SK-N-SH treated with all-trans-retinoic acid at 6 μM for 48 hours (cell line): ENCODE measurements at regions not wholly inside any gene's neighbourhood (a gene's known extent, or its start where the extent isn't known, plus 50 kb on each side); places are given as distances from the start of the nearest gene placed in this dataset.

ENCODE experiments used
- ATAC-seq: fragments of 200-7000 bp; cut with Tn5 transposase; 3 replicates; pipeline ENCODE4 v1.9.1; 2020; ENCODE audit warnings: mild to moderate bottlenecking, moderate library complexity
- ARNTL ChIP-seq: fragments of 450-650 bp; formaldehyde crosslinking; IDR thresholded peaks from 2 replicates; pipeline ENCODE4 v1.5.0; 2020; ENCODE audit warnings: low read depth, mild to moderate bottlenecking, moderate library complexity, borderline replicate concordance
- CREB5 ChIP-seq: fragments of 250-450 bp; sonication (Bioruptor Pico); IDR thresholded peaks from 2 replicates; pipeline ENCODE4 v1.5.1; 2020; ENCODE audit warnings: low read depth, mild to moderate bottlenecking, moderate library complexity
- CSDC2 ChIP-seq: fragments of 250-450 bp; sonication (Bioruptor Pico); IDR thresholded peaks from 2 replicates; pipeline ENCODE4 v1.5.0; 2020; ENCODE audit warnings: mild to moderate bottlenecking, moderate library complexity
- CSRNP3 ChIP-seq: fragments of 250-450 bp; sonication (Bioruptor Pico); IDR thresholded peaks from 2 replicates; pipeline ENCODE4 v1.5.1; 2021; ENCODE audit warnings: mild to moderate bottlenecking, moderate library complexity
- ESRRG ChIP-seq: fragments of 250-450 bp; sonication (Bioruptor Pico); IDR thresholded peaks from 2 replicates; pipeline ENCODE4 v1.6.1; 2021; ENCODE audit warnings: mild to moderate bottlenecking
- GLIS3 ChIP-seq: fragments of 250-450 bp; sonication (Bioruptor Pico); IDR thresholded peaks from 2 replicates; pipeline ENCODE4 v1.5.0; 2020; ENCODE audit warnings: mild to moderate bottlenecking, moderate library complexity
- ISL1 ChIP-seq: fragments of 250-450 bp; sonication (Bioruptor Pico); IDR thresholded peaks from 2 replicates; pipeline ENCODE4 v2.1.2; 2022; ENCODE audit warnings: mild to moderate bottlenecking, moderate library complexity
- OSR1 ChIP-seq: fragments of 250-450 bp; sonication (Bioruptor Pico); IDR thresholded peaks from 2 replicates; pipeline ENCODE4 v1.8.0; 2022; ENCODE audit warnings: moderate library complexity, mild to moderate bottlenecking, inconsistent platforms
- PATZ1 ChIP-seq: fragments of 250-450 bp; sonication (Bioruptor Pico); IDR thresholded peaks from 2 replicates; pipeline ENCODE4 v1.8.0; 2020; ENCODE audit warnings: mild to moderate bottlenecking, moderate library complexity, borderline replicate concordance
- POU6F1 ChIP-seq: fragments of 250-450 bp; sonication (Bioruptor Pico); IDR thresholded peaks from 2 replicates; pipeline ENCODE4 v1.8.0; 2021; ENCODE audit warnings: low read depth, mild to moderate bottlenecking, moderate library complexity, borderline replicate concordance
- PPARA ChIP-seq: fragments of 250-450 bp; sonication (Bioruptor Pico); IDR thresholded peaks from 2 replicates; pipeline ENCODE4 v1.5.0; 2020; ENCODE audit warnings: mild to moderate bottlenecking, borderline replicate concordance
- RARB ChIP-seq: fragments of 250-450 bp; sonication (Bioruptor Pico); IDR thresholded peaks from 2 replicates; pipeline ENCODE4 v1.8.0; 2021; ENCODE audit warnings: mild to moderate bottlenecking, moderate library complexity
- TCF4 ChIP-seq: fragments of 250-450 bp; sonication (Bioruptor Pico); IDR thresholded peaks from 2 replicates; pipeline ENCODE4 v1.8.0; 2021; ENCODE audit warnings: mild to moderate bottlenecking, moderate library complexity, borderline replicate concordance
- TSHZ2 ChIP-seq: fragments of 250-450 bp; sonication (Bioruptor Pico); IDR thresholded peaks from 2 replicates; pipeline ENCODE4 v1.5.0; 2020; ENCODE audit warnings: mild to moderate bottlenecking, moderate library complexity
- ZC3H10 ChIP-seq: fragments of 250-450 bp; sonication (Bioruptor Pico); IDR thresholded peaks from 2 replicates; pipeline ENCODE4 v1.5.1; 2021; ENCODE audit warnings: mild to moderate bottlenecking, moderate library complexity
- ZFP3 ChIP-seq: fragments of 250-450 bp; sonication (Bioruptor Pico); IDR thresholded peaks from 2 replicates; pipeline ENCODE4 v1.5.0; 2020; ENCODE audit warnings: mild to moderate bottlenecking, moderate library complexity
- ZFP30 ChIP-seq: fragments of 450-650 bp; formaldehyde crosslinking; IDR thresholded peaks from 2 replicates; pipeline ENCODE4 v1.5.0; 2022; ENCODE audit warnings: mild to moderate bottlenecking, moderate library complexity
- ZNF70 ChIP-seq: fragments of 450-650 bp; formaldehyde crosslinking; IDR thresholded peaks from 2 replicates; pipeline ENCODE4 v1.5.0; 2020; ENCODE audit warnings: mild to moderate bottlenecking, moderate library complexity
- ZNF8 ChIP-seq: fragments of 450-650 bp; formaldehyde crosslinking; IDR thresholded peaks from 2 replicates; pipeline ENCODE4 v1.5.0; 2020; ENCODE audit warnings: mild to moderate bottlenecking, moderate library complexity

GRCh38 chr12:13609894-13610679 is 371.3 kb downstream of the GRIN2B start:
- TF ChIP-seq ZNF8 (no peak), ZC3H10 (CRISPR knock-in tag) (no peak), ZFP30 (CRISPR knock-in tag) (no peak), ZFP3 (CRISPR knock-in tag) (no peak), CSRNP3 (no peak), TCF4 (CRISPR knock-in tag) (no peak), RARB (CRISPR knock-in tag) (no peak), ESRRG (CRISPR knock-in tag) (no peak), POU6F1 (CRISPR knock-in tag) (no peak), PPARA (no peak), ZNF70 (CRISPR knock-in tag) (no peak)
- ATAC-seq: no peak

GRCh38 chr12:13606290-13606689 is 375.1 kb downstream of the GRIN2B start:
- no peak for ATAC-seq
- TF ChIP-seq RARB (CRISPR knock-in tag) (no peak), ZFP30 (CRISPR knock-in tag) (no peak), PPARA (no peak), ZNF8 (no peak)

- no peak for ATAC-seq
- TF ChIP-seq ISL1 (CRISPR knock-in tag): no peak
- TF ChIP-seq ZC3H10 (CRISPR knock-in tag): no peak
- no peak for TF ChIP-seq ARNTL (CRISPR knock-in tag)
- no peak for TF ChIP-seq CREB5 (CRISPR knock-in tag)
- no peak for TF ChIP-seq CSRNP3
- no peak for TF ChIP-seq PATZ1 (CRISPR knock-in tag)
- no peak for TF ChIP-seq GLIS3
- TF ChIP-seq ZFP3 (CRISPR knock-in tag): no peak
These were observed 377.4 kb downstream of the GRIN2B start for GRCh38 chr12:13603953-13604352.

GRCh38 chr12:13602172-13602571 is 379.2 kb downstream of the GRIN2B start:
- TF ChIP-seq CSDC2 (no peak), OSR1 (CRISPR knock-in tag) (no peak), ZNF70 (CRISPR knock-in tag) (no peak), ZFP30 (CRISPR knock-in tag) (no peak), TCF4 (CRISPR knock-in tag) (no peak), TSHZ2 (CRISPR knock-in tag) (no peak), ZNF8 (no peak), CSRNP3 (no peak)
- no peak for ATAC-seq
